ENCODE measurements at regions not wholly inside any gene's neighbourhood (a gene's known extent, or its start where the extent isn't known, plus 50 kb on each side); places are given as distances from the start of the nearest gene placed in this dataset.
"Not testable (repeated sequence)": the region's sequence is repeated elsewhere in the genome, so short reads cannot be mapped to it uniquely, and the experiment has no call there.

DNA sequence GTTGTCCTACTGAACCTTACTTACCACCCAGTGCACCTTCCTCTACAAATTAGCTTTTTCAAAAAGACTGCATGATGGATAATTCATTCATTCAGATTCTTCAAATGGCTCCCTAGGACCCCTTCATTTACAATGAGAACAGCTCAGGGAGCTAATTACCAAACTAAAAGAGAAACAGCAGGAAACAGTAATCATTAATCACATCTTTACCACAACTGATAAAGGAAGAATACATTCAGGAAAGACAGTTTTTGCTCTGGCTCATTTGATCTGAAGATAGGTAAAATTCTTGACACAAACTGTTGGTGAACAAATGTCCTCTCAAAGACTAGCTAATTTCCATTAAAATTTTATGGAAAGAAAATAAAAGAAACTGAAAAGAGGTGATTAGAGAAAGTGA is 1652.7 kb upstream of the LRRTM3 start:
- Histone ChIP-seq H2AK5ac (ENCODE audit: low read length) (no peak overlapping the region), H3K4me1 (ENCODE audit: control insufficient read depth, low read depth, low read length) (no peaks in the 10 kb centered on the region), H3K4me3 (ENCODE audit: low read length) (no peak overlapping the region), H3K9ac (ENCODE audit: low read length) (no peak overlapping the region), H3K36me3 (ENCODE audit: control insufficient read depth, insufficient read depth, low read length) (no peaks in the 10 kb centered on the region), H3K79me2 (ENCODE audit: control insufficient read depth, insufficient read depth, low read length) (no peaks in the 10 kb centered on the region), H3K18ac (ENCODE audit: low read length) (no peak overlapping the region), H2BK120ac (ENCODE audit: low read depth, low read length) (no peak overlapping the region), H3K4me2 (ENCODE audit: low read length) (no peak overlapping the region), H3K23ac (ENCODE audit: low read length) (no peak overlapping the region), H2BK5ac (ENCODE audit: low read length) (no peak overlapping the region), H3K56ac (ENCODE audit: low read length) (no peak overlapping the region), H3K4ac (ENCODE audit: low read depth, low read length) (no peak overlapping the region), H2BK15ac (replicated peaks; ENCODE audit: low read depth) (no peak overlapping the region), H3K27ac (ENCODE audit: low read depth, low read length) (no peak overlapping the region), H3K79me1 (ENCODE audit: low read length) (no peaks in the 10 kb centered on the region), H4K5ac (ENCODE audit: low read length) (no peak overlapping the region), H4K8ac (ENCODE audit: low read depth, low read length) (no peak overlapping the region), H3K27me3 (ENCODE audit: insufficient read depth, low read length, poor library complexity) (no peaks in the 10 kb centered on the region)
- peak; percentile 53 for DNase-seq

DNA sequence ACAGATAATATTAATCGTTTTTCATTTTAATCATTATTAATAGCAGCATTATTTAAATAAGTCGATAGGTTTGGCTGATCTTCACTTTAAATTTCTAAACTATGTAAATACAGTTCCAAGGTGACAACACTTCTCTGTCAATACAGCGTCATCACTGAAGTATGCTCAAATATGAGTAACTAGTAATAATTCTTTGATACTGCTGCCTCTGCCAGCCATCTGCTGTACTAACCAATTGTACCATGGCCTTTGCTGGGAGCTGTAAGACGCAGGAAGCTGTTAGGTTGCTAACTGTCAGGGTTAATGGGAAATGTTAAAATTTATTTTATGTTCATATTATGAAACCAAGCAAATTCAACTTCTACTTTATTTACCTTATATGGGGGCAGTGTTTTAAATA is 1650.5 kb upstream of the LRRTM3 start:
- Histone ChIP-seq H4K8ac (ENCODE audit: low read depth, low read length) (no peak overlapping the region), H3K4me3 (ENCODE audit: low read length) (no peak overlapping the region), H2BK15ac (replicated peaks; ENCODE audit: low read depth) (no peak overlapping the region), H3K56ac (ENCODE audit: low read length) (no peak overlapping the region), H3K4me2 (ENCODE audit: low read length) (no peak overlapping the region), H3K23ac (ENCODE audit: low read length) (no peak overlapping the region), H2AK5ac (ENCODE audit: low read length) (no peak overlapping the region), H3K79me2 (ENCODE audit: control insufficient read depth, insufficient read depth, low read length) (no peaks in the 10 kb centered on the region), H3K18ac (ENCODE audit: low read length) (no peak overlapping the region), H3K79me1 (ENCODE audit: low read length) (no peaks in the 10 kb centered on the region), H3K4me1 (ENCODE audit: control insufficient read depth, low read depth, low read length) (no peaks in the 10 kb centered on the region), H3K27ac (ENCODE audit: low read depth, low read length) (no peak overlapping the region), H3K27me3 (ENCODE audit: insufficient read depth, low read length, poor library complexity) (no peaks in the 10 kb centered on the region), H3K4ac (ENCODE audit: low read depth, low read length) (no peak overlapping the region), H4K5ac (ENCODE audit: low read length) (no peak overlapping the region), H3K36me3 (ENCODE audit: control insufficient read depth, insufficient read depth, low read length) (no peaks in the 10 kb centered on the region), H3K9ac (ENCODE audit: low read length) (no peak overlapping the region), H2BK120ac (ENCODE audit: low read depth, low read length) (no peak overlapping the region), H2BK5ac (ENCODE audit: low read length) (no peak overlapping the region)
- WGBS (ENCODE audit: extremely low coverage, insufficient coverage, low lambda C conversion rate) = no CpG with 5 or more reads among the region's 4 CpGs
- no peak for DNase-seq

- Histone ChIP-seq H4K5ac (ENCODE audit: low read length) (no peak overlapping the region), H3K23ac (ENCODE audit: low read length) (no peak overlapping the region), H4K8ac (ENCODE audit: low read depth, low read length) (no peak overlapping the region), H2BK120ac (ENCODE audit: low read depth, low read length) (no peak overlapping the region), H3K9ac (ENCODE audit: low read length) (no peak overlapping the region), H3K4me3 (ENCODE audit: low read length) (no peak overlapping the region), H2AK5ac (ENCODE audit: low read length) (no peak overlapping the region), H3K56ac (ENCODE audit: low read length) (no peak overlapping the region), H3K79me2 (ENCODE audit: control insufficient read depth, insufficient read depth, low read length) (no peaks in the 10 kb centered on the region), H3K27ac (ENCODE audit: low read depth, low read length) (no peak overlapping the region), H3K4ac (ENCODE audit: low read depth, low read length) (no peak overlapping the region), H3K36me3 (ENCODE audit: control insufficient read depth, insufficient read depth, low read length) (no peaks in the 10 kb centered on the region), H3K4me2 (ENCODE audit: low read length) (no peak overlapping the region), H2BK15ac (replicated peaks; ENCODE audit: low read depth) (no peak overlapping the region), H3K4me1 (ENCODE audit: control insufficient read depth, low read depth, low read length) (peaks cover 2% of the 10 kb centered on the region), H2BK5ac (ENCODE audit: low read length) (no peak overlapping the region), H3K18ac (ENCODE audit: low read length) (no peak overlapping the region), H3K79me1 (ENCODE audit: low read length) (no peaks in the 10 kb centered on the region), H3K27me3 (ENCODE audit: insufficient read depth, low read length, poor library complexity) (no peaks in the 10 kb centered on the region)
- DNase-seq = no peak
- WGBS (ENCODE audit: extremely low coverage, insufficient coverage, low lambda C conversion rate) = no CpG with 5 or more reads among the region's 5 CpGs
Measured at GRCh38 chr10:65284495-65285041, 1641.3 kb upstream of the LRRTM3 start.

GRCh38 chr10:65285726-65286125 is 1640.1 kb upstream of the LRRTM3 start:
- H3K56ac ChIP-seq (ENCODE audit: low read length); H3K79me1 ChIP-seq (ENCODE audit: low read length); H3K27ac ChIP-seq (ENCODE audit: low read depth, low read length); H3K23ac ChIP-seq (ENCODE audit: low read length); H3K4me2 ChIP-seq (ENCODE audit: low read length); H4K5ac ChIP-seq (ENCODE audit: low read length); H3K9ac ChIP-seq (ENCODE audit: low read length); H2AK5ac ChIP-seq (ENCODE audit: low read length); H4K8ac ChIP-seq (ENCODE audit: low read depth, low read length); H3K36me3 ChIP-seq (ENCODE audit: control insufficient read depth, insufficient read depth, low read length); H3K79me2 ChIP-seq (ENCODE audit: control insufficient read depth, insufficient read depth, low read length); H3K4me3 ChIP-seq (ENCODE audit: low read length); H2BK120ac ChIP-seq (ENCODE audit: low read depth, low read length); H2BK5ac ChIP-seq (ENCODE audit: low read length); H3K18ac ChIP-seq (ENCODE audit: low read length); H3K4me1 ChIP-seq (ENCODE audit: control insufficient read depth, low read depth, low read length); H2BK15ac ChIP-seq (replicated peaks; ENCODE audit: low read depth); DNase-seq; H3K4ac ChIP-seq (ENCODE audit: low read depth, low read length); H3K27me3 ChIP-seq (ENCODE audit: insufficient read depth, low read length, poor library complexity): not testable (repeated sequence)
- no CpG with 5 or more reads among the region's 3 CpGs for WGBS (ENCODE audit: extremely low coverage, insufficient coverage, low lambda C conversion rate)

DNA sequence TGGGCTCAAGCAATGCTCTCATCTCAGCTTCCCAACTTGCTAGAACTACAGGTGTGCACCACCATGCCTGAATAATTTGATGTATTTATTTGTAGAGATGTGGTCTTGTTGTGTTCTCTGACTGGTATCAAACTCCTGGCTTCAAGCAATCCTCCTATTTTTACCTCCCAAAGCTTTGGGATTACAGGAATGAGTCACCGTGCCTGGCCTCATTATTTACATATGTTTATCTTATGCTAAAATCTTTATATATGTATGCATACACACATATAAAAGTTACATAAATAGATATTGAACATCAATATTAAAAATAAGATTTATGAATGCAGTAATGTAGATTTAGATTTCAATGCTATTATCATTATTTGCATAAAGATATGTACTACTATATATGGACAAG is 1634.5 kb upstream of the LRRTM3 start:
- H3K56ac ChIP-seq (ENCODE audit: low read length) = no peak overlapping the region
- H2BK15ac ChIP-seq (replicated peaks; ENCODE audit: low read depth) = no peak overlapping the region
- no peak overlapping the region for H4K8ac ChIP-seq (ENCODE audit: low read depth, low read length)
- no peak overlapping the region for H3K23ac ChIP-seq (ENCODE audit: low read length)
- H3K79me2 ChIP-seq (ENCODE audit: control insufficient read depth, insufficient read depth, low read length) = no peaks in the 10 kb centered on the region
- no peak overlapping the region for H2AK5ac ChIP-seq (ENCODE audit: low read length)
- H3K18ac ChIP-seq (ENCODE audit: low read length) = no peak overlapping the region
- no peak overlapping the region for H2BK5ac ChIP-seq (ENCODE audit: low read length)
- no peak overlapping the region for H3K4ac ChIP-seq (ENCODE audit: low read depth, low read length)
- no peak overlapping the region for H3K4me3 ChIP-seq (ENCODE audit: low read length)
- no peak overlapping the region for H2BK120ac ChIP-seq (ENCODE audit: low read depth, low read length)
- H4K5ac ChIP-seq (ENCODE audit: low read length) = no peak overlapping the region
- no peak overlapping the region for H3K4me2 ChIP-seq (ENCODE audit: low read length)
- no CpG with 5 or more reads among the region's 1 CpG for WGBS (ENCODE audit: extremely low coverage, insufficient coverage, low lambda C conversion rate)
- no peak overlapping the region for H3K9ac ChIP-seq (ENCODE audit: low read length)
- no peaks in the 10 kb centered on the region for H3K27me3 ChIP-seq (ENCODE audit: insufficient read depth, low read length, poor library complexity)
- no peaks in the 10 kb centered on the region for H3K36me3 ChIP-seq (ENCODE audit: control insufficient read depth, insufficient read depth, low read length)
- DNase-seq = no peak
- H3K27ac ChIP-seq (ENCODE audit: low read depth, low read length) = no peak overlapping the region
- no peaks in the 10 kb centered on the region for H3K79me1 ChIP-seq (ENCODE audit: low read length)
- no peaks in the 10 kb centered on the region for H3K4me1 ChIP-seq (ENCODE audit: control insufficient read depth, low read depth, low read length)

DNA sequence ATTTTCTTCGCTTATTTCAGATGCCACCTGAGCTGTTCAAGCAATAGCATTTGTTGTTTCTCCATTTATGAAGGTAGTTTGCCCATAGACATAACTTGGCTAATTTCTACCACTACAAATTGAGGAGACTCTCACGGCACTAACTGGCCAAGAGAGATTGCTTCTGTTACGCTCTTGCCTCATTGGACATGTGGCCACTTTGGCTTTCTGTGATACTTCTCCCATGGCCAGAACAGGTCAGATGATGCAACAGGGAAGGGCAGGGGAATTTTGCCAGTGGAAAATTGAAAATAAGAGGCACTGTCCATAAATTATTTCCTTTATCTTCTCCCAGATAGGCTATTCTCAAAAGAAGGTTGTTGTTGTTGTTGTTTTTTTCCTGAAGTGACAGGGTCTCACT is 1633.3 kb upstream of the LRRTM3 start:
- H3K9ac ChIP-seq (ENCODE audit: low read length) = no peak overlapping the region
- H2BK120ac ChIP-seq (ENCODE audit: low read depth, low read length) = no peak overlapping the region
- no peaks in the 10 kb centered on the region for H3K79me1 ChIP-seq (ENCODE audit: low read length)
- no CpG with 5 or more reads among the region's 3 CpGs for WGBS (ENCODE audit: extremely low coverage, insufficient coverage, low lambda C conversion rate)
- no peak overlapping the region for H3K18ac ChIP-seq (ENCODE audit: low read length)
- no peak overlapping the region for H3K4me2 ChIP-seq (ENCODE audit: low read length)
- no peak overlapping the region for H3K4me3 ChIP-seq (ENCODE audit: low read length)
- no peak overlapping the region for H4K8ac ChIP-seq (ENCODE audit: low read depth, low read length)
- no peak overlapping the region for H3K4ac ChIP-seq (ENCODE audit: low read depth, low read length)
- no peaks in the 10 kb centered on the region for H3K36me3 ChIP-seq (ENCODE audit: control insufficient read depth, insufficient read depth, low read length)
- H3K56ac ChIP-seq (ENCODE audit: low read length) = no peak overlapping the region
- no peak overlapping the region for H3K27ac ChIP-seq (ENCODE audit: low read depth, low read length)
- no peaks in the 10 kb centered on the region for H3K79me2 ChIP-seq (ENCODE audit: control insufficient read depth, insufficient read depth, low read length)
- H3K23ac ChIP-seq (ENCODE audit: low read length) = no peak overlapping the region
- no peaks in the 10 kb centered on the region for H3K4me1 ChIP-seq (ENCODE audit: control insufficient read depth, low read depth, low read length)
- no peaks in the 10 kb centered on the region for H3K27me3 ChIP-seq (ENCODE audit: insufficient read depth, low read length, poor library complexity)
- DNase-seq = no peak
- H4K5ac ChIP-seq (ENCODE audit: low read length) = no peak overlapping the region
- H2AK5ac ChIP-seq (ENCODE audit: low read length) = no peak overlapping the region
- H2BK15ac ChIP-seq (replicated peaks; ENCODE audit: low read depth) = no peak overlapping the region
- no peak overlapping the region for H2BK5ac ChIP-seq (ENCODE audit: low read length)

All from mesendoderm (in vitro differentiated cells).